ENCODE measurements at regions not wholly inside any gene's neighbourhood (a gene's known extent, or its start where the extent isn't known, plus 50 kb on each side); places are given as distances from the start of the nearest gene placed in this dataset.

DNA sequence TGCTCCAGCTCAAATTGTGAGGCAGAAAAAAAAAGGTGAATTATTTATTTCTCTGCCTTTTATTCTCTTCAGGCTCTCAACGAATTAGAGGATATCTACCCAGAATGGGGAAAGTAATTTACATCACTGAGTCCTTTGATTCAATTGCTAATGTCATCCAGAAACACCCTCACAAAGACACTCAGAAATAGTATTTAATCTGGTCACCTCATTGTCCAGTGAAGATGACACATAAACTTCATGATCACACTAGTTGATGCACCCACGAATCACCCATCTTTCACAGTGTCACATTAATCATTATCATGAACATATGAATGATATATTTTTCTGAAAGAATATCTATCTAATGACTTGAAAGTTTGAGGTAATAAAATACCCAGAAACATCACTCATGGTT, 868.5 kb downstream of the BRINP3 start:
- TF ChIP-seq, protein P1, sequence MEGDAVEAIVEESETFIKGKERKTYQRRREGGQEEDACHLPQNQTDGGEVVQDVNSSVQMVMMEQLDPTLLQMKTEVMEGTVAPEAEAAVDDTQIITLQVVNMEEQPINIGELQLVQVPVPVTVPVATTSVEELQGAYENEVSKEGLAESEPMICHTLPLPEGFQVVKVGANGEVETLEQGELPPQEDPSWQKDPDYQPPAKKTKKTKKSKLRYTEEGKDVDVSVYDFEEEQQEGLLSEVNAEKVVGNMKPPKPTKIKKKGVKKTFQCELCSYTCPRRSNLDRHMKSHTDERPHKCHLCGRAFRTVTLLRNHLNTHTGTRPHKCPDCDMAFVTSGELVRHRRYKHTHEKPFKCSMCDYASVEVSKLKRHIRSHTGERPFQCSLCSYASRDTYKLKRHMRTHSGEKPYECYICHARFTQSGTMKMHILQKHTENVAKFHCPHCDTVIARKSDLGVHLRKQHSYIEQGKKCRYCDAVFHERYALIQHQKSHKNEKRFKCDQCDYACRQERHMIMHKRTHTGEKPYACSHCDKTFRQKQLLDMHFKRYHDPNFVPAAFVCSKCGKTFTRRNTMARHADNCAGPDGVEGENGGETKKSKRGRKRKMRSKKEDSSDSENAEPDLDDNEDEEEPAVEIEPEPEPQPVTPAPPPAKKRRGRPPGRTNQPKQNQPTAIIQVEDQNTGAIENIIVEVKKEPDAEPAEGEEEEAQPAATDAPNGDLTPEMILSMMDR (conservative IDR thresholded peaks at IDR 0.05), result no peak
- TF ChIP-seq EZH2 (IDR thresholded peaks at IDR 0.05; ENCODE audit: low read depth), result no peak

Measured in PC-9 (cell line).